ENCODE measurements at regions not wholly inside any gene's neighbourhood (a gene's known extent, or its start where the extent isn't known, plus 50 kb on each side); places are given as distances from the start of the nearest gene placed in this dataset.

DNA sequence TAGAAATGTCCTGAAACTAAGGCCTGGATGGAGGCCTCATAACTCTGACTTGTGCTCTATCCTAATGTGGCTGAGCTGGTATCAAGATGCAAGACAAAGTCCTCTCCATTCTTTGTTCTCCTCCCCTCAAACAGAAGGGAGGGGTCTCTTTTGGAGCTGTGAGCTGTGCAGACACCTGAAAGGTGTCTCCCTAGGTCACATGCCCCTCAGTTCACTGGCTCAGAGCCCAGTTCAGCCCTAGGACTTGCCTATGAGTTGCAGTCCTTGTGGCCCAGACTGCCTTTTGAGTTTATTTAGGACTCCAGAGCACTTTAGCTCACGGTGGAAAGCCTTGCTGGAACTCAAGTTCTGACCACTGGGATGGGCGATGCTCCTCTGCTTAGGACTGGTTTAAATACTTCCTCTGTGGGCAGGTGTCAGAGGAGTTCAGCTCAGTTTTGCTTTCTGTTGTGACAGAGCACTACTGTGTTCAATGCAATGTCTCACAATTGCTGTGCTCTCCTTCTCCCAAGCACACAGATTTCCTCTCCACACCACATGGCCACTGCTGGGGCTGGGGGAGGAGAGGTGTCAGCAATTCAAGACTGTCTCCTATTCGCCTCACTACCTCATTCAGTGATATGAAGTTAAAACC is 84.8 kb upstream of the ZNF827 start:
- DNase-seq = no peak

DNA sequence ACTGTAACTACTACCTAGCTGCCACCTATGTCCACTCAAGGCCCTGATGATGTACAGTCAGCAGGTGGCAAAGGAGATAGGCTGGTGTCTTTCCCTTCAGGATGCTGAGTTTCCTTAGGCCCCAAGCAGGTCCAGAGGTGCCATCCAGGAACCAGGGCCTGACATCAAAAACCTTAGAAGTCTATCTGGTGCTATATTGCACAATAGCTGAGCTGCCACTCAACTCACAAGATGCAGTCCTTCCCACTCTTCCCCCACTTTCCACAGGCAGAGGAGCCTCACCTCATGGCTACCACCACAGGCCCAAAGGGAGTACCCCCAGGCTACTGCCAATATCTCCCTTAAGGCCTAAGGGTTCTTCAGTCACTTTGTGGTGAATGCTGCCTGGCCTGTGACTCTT is 83.9 kb upstream of the ZNF827 start:
- no peak for DNase-seq

DNA sequence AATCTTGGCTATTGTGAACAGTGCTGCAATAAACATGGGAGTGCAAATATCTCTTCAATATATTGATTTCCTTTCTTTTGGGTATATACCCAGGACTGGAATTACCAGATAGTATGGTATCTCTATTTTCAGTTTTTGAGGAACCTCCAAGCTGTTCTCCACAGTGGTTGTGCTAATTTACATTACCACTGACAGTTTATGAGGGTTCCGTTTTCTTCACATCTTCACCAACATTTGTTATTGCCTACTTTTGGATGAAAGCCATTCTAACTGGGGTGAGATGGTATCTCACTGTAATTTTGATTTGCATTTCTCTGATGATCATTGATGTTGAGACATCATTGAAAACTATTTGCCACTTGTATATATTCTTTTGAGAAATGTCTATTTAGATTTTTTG is 79.6 kb upstream of the ZNF827 start:
- no peak for DNase-seq

DNA sequence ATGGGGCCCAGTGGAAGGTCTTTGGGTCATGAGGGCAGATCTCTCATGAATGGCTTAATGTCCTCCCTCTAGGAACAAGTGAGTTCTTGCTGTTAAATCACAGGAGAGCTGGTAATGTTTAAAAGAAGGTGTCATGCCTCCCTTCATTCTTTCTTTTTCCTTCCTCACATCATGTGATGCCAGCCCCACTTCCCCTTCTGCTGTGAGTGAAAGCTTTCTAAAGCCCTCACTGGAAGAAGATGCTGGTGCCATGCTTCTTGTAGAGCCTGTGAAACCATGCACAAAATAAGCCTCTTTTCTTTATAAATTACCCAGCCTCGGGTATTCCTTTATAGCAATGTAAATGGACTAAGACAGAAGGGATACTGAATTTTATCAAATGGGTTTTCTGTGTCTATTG is 66.1 kb upstream of the ZNF827 start:
- DNase-seq = no peak

DNA sequence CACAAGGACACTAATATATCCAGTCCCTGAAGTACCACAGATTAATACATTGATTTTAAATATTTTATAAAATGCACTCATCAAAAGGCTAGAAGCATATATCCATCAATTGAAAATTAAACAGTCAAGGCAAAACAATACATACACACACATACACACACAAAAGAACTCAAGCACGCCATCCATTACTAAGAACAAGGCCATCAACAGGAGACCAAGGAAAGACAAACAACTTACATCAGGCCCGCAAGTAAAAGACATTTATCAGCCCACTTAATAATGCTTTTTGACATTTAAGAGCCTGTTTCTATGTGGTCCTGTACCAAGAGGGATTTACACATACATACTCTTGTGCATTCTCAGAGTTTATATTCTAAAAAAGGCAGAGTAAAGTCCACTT is 50.0 kb upstream of the ZNF827 start:
- no peak for DNase-seq

Measured in tongue (tissue), 1 donor.